SK-N-SH (cell line): ENCODE measurements at regions not wholly inside any gene's neighbourhood (a gene's known extent, or its start where the extent isn't known, plus 50 kb on each side); places are given as distances from the start of the nearest gene placed in this dataset.

ENCODE experiments used
- CTCF ChIA-PET: fragments of 300-600, 350-600 bp; formaldehyde crosslinking; extraction: SDS; loops from one replicate; lab custom pipeline; 2021; lab: Yijun Ruan, JAX
- POLR2A ChIA-PET: fragments of 350-600 bp; sonication (Branson Sonifier 250); formaldehyde crosslinking; extraction: SDS; loops from one replicate; lab custom pipeline; 2020; ENCODE audit warnings: antibody characterized with exemption, inconsistent platforms; lab: Yijun Ruan, JAX
- DNase-seq: peaks from one replicate; pipeline ENCODE4 v3.0.0; 2012
- H2AFZ ChIP-seq: fragments of 200-600 bp; sonication (generic); 2 replicates; pipeline ENCODE4 v1.8.1; 2016; ENCODE audit warnings: antibody characterized with exemption, mild to moderate bottlenecking, low read depth
- H3F3A ChIP-seq: fragments of 200-600 bp; sonication (generic); replicated peaks from 2 replicates; pipeline ENCODE3; 2016; ENCODE audit warnings: antibody characterized with exemption, mild to moderate bottlenecking; ENCODE audit not compliant: insufficient read depth
- H3K27ac ChIP-seq, 2 experiments: fragments of 200-500 bp in 1 of 2; fragments of 200-600 bp in 1 of 2; sonication (Bioruptor generic) in 1 of 2; sonication (generic), shearing (Covaris generic) in 1 of 2; 2 replicates each; pipeline versions ENCODE4 v1.5.1 to v1.6.1; 2014 to 2016; ENCODE audit warnings: low read depth in 2 of 2, inconsistent platforms in 1 of 2, low read length in 1 of 2, mild to moderate bottlenecking in 1 of 2, mixed read lengths in 1 of 2
- H3K27me3 ChIP-seq: fragments of 200-600 bp; sonication (generic), shearing (Covaris generic); 2 replicates; pipeline ENCODE4 v1.6.1; 2016; ENCODE audit warnings: mixed run types; ENCODE audit not compliant: insufficient read depth
- H3K36me3 ChIP-seq, 2 experiments: fragments of 200-500 bp in 1 of 2; fragments of 200-600 bp in 1 of 2; sonication (Bioruptor generic) in 1 of 2; sonication (generic) in 1 of 2; replicated peaks in 1 of 2; 2 replicates each; pipeline versions ENCODE3 to v1.5.1; 2014 to 2016; ENCODE audit warnings: low read length in 1 of 2, mild to moderate bottlenecking in 1 of 2; ENCODE audit not compliant: insufficient read depth in 2 of 2, control insufficient read depth in 1 of 2
- H3K4me1 ChIP-seq, 2 experiments: fragments of 200-500 bp in 1 of 2; fragments of 200-600 bp in 1 of 2; sonication (Bioruptor generic) in 1 of 2; sonication (generic), shearing (Covaris generic) in 1 of 2; 2 replicates each; pipeline versions ENCODE4 v1.5.1 to v1.6.1; 2014 to 2016; ENCODE audit warnings: low read depth in 1 of 2, low read length in 1 of 2, mixed run types in 1 of 2; ENCODE audit not compliant: insufficient read depth in 2 of 2, control insufficient read depth in 1 of 2
- H3K4me2 ChIP-seq: fragments of 200-600 bp; sonication (generic), shearing (Covaris generic); 2 replicates; pipeline ENCODE4 v1.6.1; 2017; ENCODE audit warnings: mixed run types
- H3K4me3 ChIP-seq, 2 experiments: fragments of 200-500 bp in 1 of 2; fragments of 200-600 bp in 1 of 2; sonication (Bioruptor generic) in 1 of 2; sonication (generic), shearing (Covaris generic) in 1 of 2; 2 replicates each; pipeline versions ENCODE4 v1.5.1 to v1.8.1; 2014 to 2016; ENCODE audit warnings: low read depth in 2 of 2, inconsistent platforms in 1 of 2, low read length in 1 of 2, mild to moderate bottlenecking in 1 of 2, mixed read lengths in 1 of 2, moderate library complexity in 1 of 2
- H3K79me2 ChIP-seq: fragments of 200-600 bp; sonication (generic); 2 replicates; pipeline ENCODE4 v1.8.1; 2017; ENCODE audit warnings: mild to moderate bottlenecking; ENCODE audit not compliant: insufficient read depth
- H3K9ac ChIP-seq: fragments of 200-600 bp; sonication (generic); 2 replicates; pipeline ENCODE4 v1.6.1; 2017; ENCODE audit warnings: mixed run types
- H3K9me2 ChIP-seq: fragments of 200-600 bp; sonication (generic); 2 replicates; pipeline ENCODE4 v1.6.1; 2017; ENCODE audit warnings: mixed run types
- H3K9me3 ChIP-seq: fragments of 200-600 bp; sonication (generic); 2 replicates; pipeline ENCODE4 v1.6.1; 2017; ENCODE audit warnings: mixed run types, mild to moderate bottlenecking, moderate library complexity
- H4K20me1 ChIP-seq: fragments of 200-600 bp; sonication (generic); 2 replicates; pipeline ENCODE4 v1.6.1; 2017; ENCODE audit warnings: mild to moderate bottlenecking, mixed run types; ENCODE audit not compliant: insufficient read depth
- JUND ChIP-seq: IDR thresholded peaks from 2 replicates; pipeline ENCODE4 v1.4.0; 2012
- MXI1 ChIP-seq: IDR thresholded peaks from 2 replicates; pipeline ENCODE4 v1.6.1; 2012; ENCODE audit warnings: mild to moderate bottlenecking, low read depth, low read length, improper control_type of control experiment
- NRF1 ChIP-seq: IDR thresholded peaks from 2 replicates; pipeline ENCODE4 v1.6.1; 2012; ENCODE audit warnings: low read depth, mild to moderate bottlenecking, low read length
- RAD21 ChIP-seq: IDR thresholded peaks from 2 replicates; pipeline ENCODE4 v1.6.1; 2012; ENCODE audit warnings: mild to moderate bottlenecking, low read length
- SIN3A ChIP-seq: IDR thresholded peaks from 2 replicates; pipeline ENCODE4 v1.6.1; 2012; ENCODE audit warnings: low read depth, mild to moderate bottlenecking, low read length, moderate library complexity, borderline replicate concordance
- TCF12 ChIP-seq: IDR thresholded peaks from 2 replicates; pipeline ENCODE4 v1.4.0; 2012
- TEAD4 ChIP-seq: IDR thresholded peaks from 2 replicates; pipeline ENCODE4 v1.4.0; 2012; ENCODE audit warnings: mild to moderate bottlenecking, borderline replicate concordance; ENCODE audit not compliant: insufficient read depth
- WGBS: methylation state at CpG from one replicate; pipeline ENCODE4 v1.1.6; 2017; ENCODE audit warnings: low lambda C conversion rate; 5-methylcytosine and 5-hydroxymethylcytosine counted together
- TF ChIP-seq, protein P1 (sequence below): IDR thresholded peaks from 2 replicates; pipeline ENCODE4; 2012
- TF ChIP-seq, protein P2 (sequence below): IDR thresholded peaks from 2 replicates; pipeline ENCODE4 v1.4.0; 2012; ENCODE audit warnings: low read depth, borderline replicate concordance
- TF ChIP-seq, protein P3 (sequence below): IDR thresholded peaks from 2 replicates; pipeline ENCODE4 v1.6.1; 2012; ENCODE audit warnings: mild to moderate bottlenecking, low read depth, low read length, moderate library complexity
- TF ChIP-seq, protein P4 (sequence below): fragments of 150-350 bp; IDR thresholded peaks from 2 replicates; pipeline ENCODE4 v1.6.1; 2017; ENCODE audit warnings: antibody characterized with exemption, low read length, low read depth, borderline replicate concordance
- TF ChIP-seq, protein P5 (sequence below): IDR thresholded peaks from 2 replicates; pipeline ENCODE4 v1.4.0; 2012; ENCODE audit warnings: low read depth, borderline replicate concordance
- TF ChIP-seq, protein P6 (sequence below): fragments of 150-350 bp; IDR thresholded peaks from 2 replicates; pipeline ENCODE4 v1.6.1; 2016; ENCODE audit warnings: mild to moderate bottlenecking, low read depth, low read length

DNA sequence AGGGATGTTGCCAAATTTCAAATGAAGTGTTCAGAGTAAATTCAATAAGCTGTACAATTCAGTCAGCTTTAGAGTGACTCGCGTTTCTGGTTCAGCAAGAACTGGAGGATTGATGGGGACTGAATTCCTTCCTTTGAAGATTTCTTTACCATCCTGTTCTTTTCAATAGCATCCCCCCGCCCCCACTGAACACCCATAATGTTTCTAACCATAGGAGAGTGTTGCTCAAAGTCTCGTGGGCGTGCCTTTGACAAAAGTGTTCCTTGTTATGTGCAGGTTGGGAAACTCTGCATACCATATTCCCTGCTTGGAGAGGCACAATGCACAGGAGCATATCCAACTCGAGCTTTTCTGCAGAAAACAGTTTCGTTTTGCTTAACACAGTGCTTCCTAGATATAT lies 323.5 kb upstream of the CASK start:
- H3K79me2 ChIP-seq, result no peaks in the 10 kb centered on the region
- no peaks in the 10 kb centered on the region; the same call in 1 of the 2 replicates for H3K27me3 ChIP-seq
- H3K27ac ChIP-seq, result no peak overlapping the region
- no peaks in the 10 kb centered on the region for H3K4me1 ChIP-seq
- no peaks in the 10 kb centered on the region for H3K9me3 ChIP-seq
- ChIA-PET POLR2A (no interaction called here), CTCF (no interaction called here)
- no peaks in the 10 kb centered on the region for H4K20me1 ChIP-seq
- peak overlapping the region; percentile 52; the same call in 1 of the 2 replicates for H3K4me2 ChIP-seq
- no peaks in the 10 kb centered on the region for H3F3A ChIP-seq
- no peak overlapping the region for H3K9ac ChIP-seq
- no peak for DNase-seq
- H3K4me3 ChIP-seq, result peak overlapping the region; percentile 6 to 35; a peak in 3 of 4 replicates
- no peaks in the 10 kb centered on the region for H3K36me3 ChIP-seq
- TF ChIP-seq MXI1 (no peak), TEAD4 (no peak), TCF12 (no peak), JUND (no peak), NRF1 (no peak), RAD21 (no peak), SIN3A (no peak)
- TF ChIP-seq, protein P1, sequence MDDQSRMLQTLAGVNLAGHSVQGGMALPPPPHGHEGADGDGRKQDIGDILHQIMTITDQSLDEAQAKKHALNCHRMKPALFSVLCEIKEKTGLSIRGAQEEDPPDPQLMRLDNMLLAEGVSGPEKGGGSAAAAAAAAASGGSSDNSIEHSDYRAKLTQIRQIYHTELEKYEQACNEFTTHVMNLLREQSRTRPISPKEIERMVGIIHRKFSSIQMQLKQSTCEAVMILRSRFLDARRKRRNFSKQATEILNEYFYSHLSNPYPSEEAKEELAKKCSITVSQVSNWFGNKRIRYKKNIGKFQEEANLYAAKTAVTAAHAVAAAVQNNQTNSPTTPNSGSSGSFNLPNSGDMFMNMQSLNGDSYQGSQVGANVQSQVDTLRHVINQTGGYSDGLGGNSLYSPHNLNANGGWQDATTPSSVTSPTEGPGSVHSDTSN, result no peak
- TF ChIP-seq, protein P2, sequence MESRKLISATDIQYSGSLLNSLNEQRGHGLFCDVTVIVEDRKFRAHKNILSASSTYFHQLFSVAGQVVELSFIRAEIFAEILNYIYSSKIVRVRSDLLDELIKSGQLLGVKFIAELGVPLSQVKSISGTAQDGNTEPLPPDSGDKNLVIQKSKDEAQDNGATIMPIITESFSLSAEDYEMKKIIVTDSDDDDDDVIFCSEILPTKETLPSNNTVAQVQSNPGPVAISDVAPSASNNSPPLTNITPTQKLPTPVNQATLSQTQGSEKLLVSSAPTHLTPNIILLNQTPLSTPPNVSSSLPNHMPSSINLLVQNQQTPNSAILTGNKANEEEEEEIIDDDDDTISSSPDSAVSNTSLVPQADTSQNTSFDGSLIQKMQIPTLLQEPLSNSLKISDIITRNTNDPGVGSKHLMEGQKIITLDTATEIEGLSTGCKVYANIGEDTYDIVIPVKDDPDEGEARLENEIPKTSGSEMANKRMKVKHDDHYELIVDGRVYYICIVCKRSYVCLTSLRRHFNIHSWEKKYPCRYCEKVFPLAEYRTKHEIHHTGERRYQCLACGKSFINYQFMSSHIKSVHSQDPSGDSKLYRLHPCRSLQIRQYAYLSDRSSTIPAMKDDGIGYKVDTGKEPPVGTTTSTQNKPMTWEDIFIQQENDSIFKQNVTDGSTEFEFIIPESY, result no peak
- TF ChIP-seq, protein P3, sequence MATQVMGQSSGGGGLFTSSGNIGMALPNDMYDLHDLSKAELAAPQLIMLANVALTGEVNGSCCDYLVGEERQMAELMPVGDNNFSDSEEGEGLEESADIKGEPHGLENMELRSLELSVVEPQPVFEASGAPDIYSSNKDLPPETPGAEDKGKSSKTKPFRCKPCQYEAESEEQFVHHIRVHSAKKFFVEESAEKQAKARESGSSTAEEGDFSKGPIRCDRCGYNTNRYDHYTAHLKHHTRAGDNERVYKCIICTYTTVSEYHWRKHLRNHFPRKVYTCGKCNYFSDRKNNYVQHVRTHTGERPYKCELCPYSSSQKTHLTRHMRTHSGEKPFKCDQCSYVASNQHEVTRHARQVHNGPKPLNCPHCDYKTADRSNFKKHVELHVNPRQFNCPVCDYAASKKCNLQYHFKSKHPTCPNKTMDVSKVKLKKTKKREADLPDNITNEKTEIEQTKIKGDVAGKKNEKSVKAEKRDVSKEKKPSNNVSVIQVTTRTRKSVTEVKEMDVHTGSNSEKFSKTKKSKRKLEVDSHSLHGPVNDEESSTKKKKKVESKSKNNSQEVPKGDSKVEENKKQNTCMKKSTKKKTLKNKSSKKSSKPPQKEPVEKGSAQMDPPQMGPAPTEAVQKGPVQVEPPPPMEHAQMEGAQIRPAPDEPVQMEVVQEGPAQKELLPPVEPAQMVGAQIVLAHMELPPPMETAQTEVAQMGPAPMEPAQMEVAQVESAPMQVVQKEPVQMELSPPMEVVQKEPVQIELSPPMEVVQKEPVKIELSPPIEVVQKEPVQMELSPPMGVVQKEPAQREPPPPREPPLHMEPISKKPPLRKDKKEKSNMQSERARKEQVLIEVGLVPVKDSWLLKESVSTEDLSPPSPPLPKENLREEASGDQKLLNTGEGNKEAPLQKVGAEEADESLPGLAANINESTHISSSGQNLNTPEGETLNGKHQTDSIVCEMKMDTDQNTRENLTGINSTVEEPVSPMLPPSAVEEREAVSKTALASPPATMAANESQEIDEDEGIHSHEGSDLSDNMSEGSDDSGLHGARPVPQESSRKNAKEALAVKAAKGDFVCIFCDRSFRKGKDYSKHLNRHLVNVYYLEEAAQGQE, result no peak
- TF ChIP-seq, protein P4, sequence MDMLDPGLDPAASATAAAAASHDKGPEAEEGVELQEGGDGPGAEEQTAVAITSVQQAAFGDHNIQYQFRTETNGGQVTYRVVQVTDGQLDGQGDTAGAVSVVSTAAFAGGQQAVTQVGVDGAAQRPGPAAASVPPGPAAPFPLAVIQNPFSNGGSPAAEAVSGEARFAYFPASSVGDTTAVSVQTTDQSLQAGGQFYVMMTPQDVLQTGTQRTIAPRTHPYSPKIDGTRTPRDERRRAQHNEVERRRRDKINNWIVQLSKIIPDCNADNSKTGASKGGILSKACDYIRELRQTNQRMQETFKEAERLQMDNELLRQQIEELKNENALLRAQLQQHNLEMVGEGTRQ, result no peak
- TF ChIP-seq, protein P5, sequence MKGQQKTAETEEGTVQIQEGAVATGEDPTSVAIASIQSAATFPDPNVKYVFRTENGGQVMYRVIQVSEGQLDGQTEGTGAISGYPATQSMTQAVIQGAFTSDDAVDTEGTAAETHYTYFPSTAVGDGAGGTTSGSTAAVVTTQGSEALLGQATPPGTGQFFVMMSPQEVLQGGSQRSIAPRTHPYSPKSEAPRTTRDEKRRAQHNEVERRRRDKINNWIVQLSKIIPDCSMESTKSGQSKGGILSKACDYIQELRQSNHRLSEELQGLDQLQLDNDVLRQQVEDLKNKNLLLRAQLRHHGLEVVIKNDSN, result no peak
- TF ChIP-seq, protein P6, sequence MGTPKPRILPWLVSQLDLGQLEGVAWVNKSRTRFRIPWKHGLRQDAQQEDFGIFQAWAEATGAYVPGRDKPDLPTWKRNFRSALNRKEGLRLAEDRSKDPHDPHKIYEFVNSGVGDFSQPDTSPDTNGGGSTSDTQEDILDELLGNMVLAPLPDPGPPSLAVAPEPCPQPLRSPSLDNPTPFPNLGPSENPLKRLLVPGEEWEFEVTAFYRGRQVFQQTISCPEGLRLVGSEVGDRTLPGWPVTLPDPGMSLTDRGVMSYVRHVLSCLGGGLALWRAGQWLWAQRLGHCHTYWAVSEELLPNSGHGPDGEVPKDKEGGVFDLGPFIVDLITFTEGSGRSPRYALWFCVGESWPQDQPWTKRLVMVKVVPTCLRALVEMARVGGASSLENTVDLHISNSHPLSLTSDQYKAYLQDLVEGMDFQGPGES, result no peak
- H2AFZ ChIP-seq, result no peak overlapping the region
- WGBS, result 2% methylated on average over 7 of the region's 7 CpGs
- no peaks in the 10 kb centered on the region for H3K9me2 ChIP-seq
